ENCODE measurements at regions not wholly inside any gene's neighbourhood (a gene's known extent, or its start where the extent isn't known, plus 50 kb on each side); places are given as distances from the start of the nearest gene placed in this dataset.

GRCh38 chr5:117833691-117834090, 1154.7 kb downstream of the DTWD2 start:
- no peak for TF ChIP-seq CTCF (IDR thresholded peaks at IDR 0.05)
- no peak for TF ChIP-seq POLR2A (IDR thresholded peaks at IDR 0.05)
